Glutamatergic neuron (in vitro differentiated cells): ENCODE measurements at regions not wholly inside any gene's neighbourhood (a gene's known extent, or its start where the extent isn't known, plus 50 kb on each side); places are given as distances from the start of the nearest gene placed in this dataset.

Source experiments
- DNase-seq: peaks from one replicate; pipeline ENCODE4 v3.0.0; 2022
- H3K27ac Mint-ChIP-seq: one replicate; pipeline ENCODE4 v1.8.0; 2020; ENCODE audit warnings: mild to moderate bottlenecking, mixed read lengths, inconsistent platforms; ENCODE audit not compliant: unreplicated experiment
- H3K27me3 Mint-ChIP-seq: one replicate; pipeline ENCODE4 v1.8.0; 2020; ENCODE audit warnings: mild to moderate bottlenecking, moderate library complexity, mixed read lengths, inconsistent platforms; ENCODE audit not compliant: unreplicated experiment
- H3K36me3 Mint-ChIP-seq: one replicate; pipeline ENCODE4 v1.8.0; 2020; ENCODE audit warnings: mild to moderate bottlenecking, mixed read lengths, inconsistent platforms; ENCODE audit not compliant: unreplicated experiment
- H3K4me1 Mint-ChIP-seq: one replicate; pipeline ENCODE4 v1.8.0; 2020; ENCODE audit warnings: mild to moderate bottlenecking, low read depth, mixed read lengths, inconsistent platforms; ENCODE audit not compliant: unreplicated experiment
- H3K4me3 Mint-ChIP-seq: one replicate; pipeline ENCODE4 v1.8.0; 2020; ENCODE audit warnings: mild to moderate bottlenecking, mixed read lengths, inconsistent platforms; ENCODE audit not compliant: unreplicated experiment
- H3K9me3 Mint-ChIP-seq: one replicate; pipeline ENCODE4 v1.8.0; 2020; ENCODE audit warnings: mild to moderate bottlenecking, moderate library complexity, mixed read lengths, inconsistent platforms; ENCODE audit not compliant: unreplicated experiment
- TF ChIP-seq, protein P1 (sequence below): fragments of 200-600 bp; sonication (generic); IDR thresholded peaks from one replicate; pipeline ENCODE4 v1.5.0; 2021; ENCODE audit not compliant: partially characterized antibody, unreplicated experiment

DNA sequence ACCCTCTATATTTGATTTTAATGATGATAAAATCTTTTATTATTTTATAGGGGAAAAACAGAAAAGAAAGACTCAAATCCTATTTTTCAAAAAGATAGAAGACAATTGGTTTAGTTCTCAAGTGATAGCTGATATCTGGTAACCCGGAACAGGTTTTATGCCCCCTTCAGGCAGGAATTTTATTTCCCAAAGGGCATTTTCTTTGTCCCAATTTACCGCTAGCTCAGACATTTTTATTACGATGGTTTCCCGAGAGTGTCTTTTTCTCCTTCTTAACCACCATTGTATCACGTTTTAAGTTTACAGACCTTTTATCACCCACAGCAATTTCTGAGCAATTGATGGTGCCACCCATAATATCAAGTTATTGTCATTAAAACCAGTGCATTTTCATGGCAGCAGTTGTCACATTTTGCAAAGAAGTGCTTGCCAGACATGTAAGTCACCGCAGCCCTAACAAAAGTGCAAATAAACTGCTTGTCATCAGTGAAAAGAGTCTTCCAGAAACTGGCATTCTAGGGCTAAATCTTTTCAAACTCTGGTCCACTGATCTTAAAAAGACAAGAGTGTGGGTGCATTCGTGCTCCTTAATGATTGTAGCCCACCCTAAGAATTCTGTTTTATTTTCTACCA, 204.8 kb upstream of the VCX start:
- H3K36me3 Mint-ChIP-seq, result no peaks in the 10 kb centered on the region
- no peak overlapping the region for H3K27ac Mint-ChIP-seq
- no peak for DNase-seq
- no peak overlapping the region for H3K4me3 Mint-ChIP-seq
- H3K4me1 Mint-ChIP-seq, result no peaks in the 10 kb centered on the region
- no peaks in the 10 kb centered on the region for H3K9me3 Mint-ChIP-seq
- TF ChIP-seq, protein P1, sequence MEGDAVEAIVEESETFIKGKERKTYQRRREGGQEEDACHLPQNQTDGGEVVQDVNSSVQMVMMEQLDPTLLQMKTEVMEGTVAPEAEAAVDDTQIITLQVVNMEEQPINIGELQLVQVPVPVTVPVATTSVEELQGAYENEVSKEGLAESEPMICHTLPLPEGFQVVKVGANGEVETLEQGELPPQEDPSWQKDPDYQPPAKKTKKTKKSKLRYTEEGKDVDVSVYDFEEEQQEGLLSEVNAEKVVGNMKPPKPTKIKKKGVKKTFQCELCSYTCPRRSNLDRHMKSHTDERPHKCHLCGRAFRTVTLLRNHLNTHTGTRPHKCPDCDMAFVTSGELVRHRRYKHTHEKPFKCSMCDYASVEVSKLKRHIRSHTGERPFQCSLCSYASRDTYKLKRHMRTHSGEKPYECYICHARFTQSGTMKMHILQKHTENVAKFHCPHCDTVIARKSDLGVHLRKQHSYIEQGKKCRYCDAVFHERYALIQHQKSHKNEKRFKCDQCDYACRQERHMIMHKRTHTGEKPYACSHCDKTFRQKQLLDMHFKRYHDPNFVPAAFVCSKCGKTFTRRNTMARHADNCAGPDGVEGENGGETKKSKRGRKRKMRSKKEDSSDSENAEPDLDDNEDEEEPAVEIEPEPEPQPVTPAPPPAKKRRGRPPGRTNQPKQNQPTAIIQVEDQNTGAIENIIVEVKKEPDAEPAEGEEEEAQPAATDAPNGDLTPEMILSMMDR, result no peak
- no peaks in the 10 kb centered on the region for H3K27me3 Mint-ChIP-seq

- TF ChIP-seq, protein P1, result no peak
- Mint-ChIP-seq H3K27me3 (no peaks in the 10 kb centered on the region), H3K4me1 (no peaks in the 10 kb centered on the region), H3K4me3 (no peak overlapping the region), H3K36me3 (no peaks in the 10 kb centered on the region), H3K9me3 (peaks cover 2% of the 10 kb centered on the region), H3K27ac (no peak overlapping the region)
- DNase-seq, result no peak
Measured at GRCh38 chrX:7637066-7637465, 205.9 kb upstream of the VCX start.

DNA sequence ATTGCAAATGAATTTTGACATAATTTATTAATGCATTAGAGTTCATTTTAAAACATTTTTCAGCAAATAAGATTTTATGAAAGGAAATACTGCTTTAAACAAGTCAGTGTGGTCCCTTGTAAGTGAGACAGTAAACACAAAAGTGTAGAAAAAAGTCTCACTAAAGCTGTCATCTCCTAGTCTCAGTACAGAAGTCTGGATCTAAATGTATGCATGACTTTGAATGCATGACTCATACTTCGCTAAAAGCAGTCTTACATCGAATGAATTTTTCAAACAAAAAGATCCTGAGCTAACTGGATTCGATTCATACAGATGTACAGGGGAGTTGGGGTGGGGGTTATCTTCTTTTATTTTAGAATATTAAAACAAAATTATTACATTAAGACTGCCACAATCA, 207.4 kb upstream of the VCX start:
- H3K4me1 Mint-ChIP-seq, result no peaks in the 10 kb centered on the region
- no peak overlapping the region for H3K27ac Mint-ChIP-seq
- H3K9me3 Mint-ChIP-seq, result peaks cover 2% of the 10 kb centered on the region
- DNase-seq, result no peak
- no peaks in the 10 kb centered on the region for H3K36me3 Mint-ChIP-seq
- H3K4me3 Mint-ChIP-seq, result no peak overlapping the region
- TF ChIP-seq, protein P1, result no peak
- no peaks in the 10 kb centered on the region for H3K27me3 Mint-ChIP-seq

DNA sequence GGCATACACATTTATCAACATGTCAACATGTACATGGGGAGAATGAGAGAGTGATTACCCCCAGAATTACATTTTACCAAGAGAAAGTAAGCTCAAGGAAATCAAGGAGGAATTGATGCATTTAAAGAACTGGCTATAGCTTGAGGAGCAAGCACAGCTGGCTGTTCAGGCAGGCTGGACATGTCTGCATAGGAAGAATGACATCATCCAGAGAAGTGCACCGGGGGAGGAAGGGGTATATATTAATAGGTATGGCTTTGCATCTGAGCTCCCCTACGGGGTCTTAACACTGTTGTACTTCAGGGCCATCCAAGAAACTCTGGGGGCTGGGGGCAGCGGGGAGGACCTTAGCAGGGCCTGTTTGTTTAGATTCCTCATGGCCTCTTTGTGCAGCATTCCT, 222.4 kb upstream of the VCX start:
- H3K36me3 Mint-ChIP-seq, result no peaks in the 10 kb centered on the region
- no peak for DNase-seq
- peaks cover 1% of the 10 kb centered on the region for H3K9me3 Mint-ChIP-seq
- H3K27ac Mint-ChIP-seq, result no peak overlapping the region
- TF ChIP-seq, protein P1, result no peak
- H3K4me3 Mint-ChIP-seq, result no peak overlapping the region
- H3K27me3 Mint-ChIP-seq, result no peaks in the 10 kb centered on the region
- no peaks in the 10 kb centered on the region for H3K4me1 Mint-ChIP-seq

DNA sequence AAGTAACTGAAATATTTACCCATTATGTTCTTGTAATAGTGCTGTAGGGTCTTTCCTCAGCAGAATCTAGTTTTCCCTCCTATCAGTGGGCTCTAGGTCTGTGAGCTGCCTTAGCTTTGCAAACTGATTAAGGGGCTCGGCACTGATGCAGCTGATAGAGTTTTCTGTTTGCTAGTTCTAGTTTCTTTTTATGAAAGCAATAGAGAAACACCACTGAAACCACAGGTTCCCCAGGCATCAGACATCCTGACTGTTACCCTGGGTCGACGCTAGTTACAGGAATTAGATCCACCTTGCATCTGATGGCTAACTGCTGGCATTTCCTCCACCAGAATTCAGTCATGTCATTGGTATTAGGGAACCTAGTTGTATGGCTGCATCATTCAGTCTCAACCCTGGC, 225.0 kb upstream of the VCX start:
- H3K27ac Mint-ChIP-seq, result no peak overlapping the region
- H3K36me3 Mint-ChIP-seq, result no peaks in the 10 kb centered on the region
- TF ChIP-seq, protein P1, result no peak
- peaks cover 4% of the 10 kb centered on the region for H3K4me1 Mint-ChIP-seq
- no peak overlapping the region for H3K4me3 Mint-ChIP-seq
- no peaks in the 10 kb centered on the region for H3K27me3 Mint-ChIP-seq
- no peaks in the 10 kb centered on the region for H3K9me3 Mint-ChIP-seq
- no peak for DNase-seq
